22Rv1 (cell line): ENCODE measurements at regions not wholly inside any gene's neighbourhood (a gene's known extent, or its start where the extent isn't known, plus 50 kb on each side); places are given as distances from the start of the nearest gene placed in this dataset.

Experiments used
- CTCF ChIP-seq: fragments of 450-650 bp; IDR thresholded peaks from 2 replicates; pipeline ENCODE4 v1.5.1; 2017; ENCODE audit warnings: mild to moderate bottlenecking
- ZFX ChIP-seq: fragments of 450-650 bp; IDR thresholded peaks from 2 replicates; pipeline ENCODE4 v1.6.1; 2017; ENCODE audit warnings: antibody characterized with exemption, borderline replicate concordance

GRCh38 chr1:64335636-64336035 is 132.2 kb downstream of the UBE2U start:
- TF ChIP-seq CTCF (no peak), ZFX (no peak)
